Chondrocyte (in vitro differentiated cells): ENCODE measurements at regions not wholly inside any gene's neighbourhood (a gene's known extent, or its start where the extent isn't known, plus 50 kb on each side); places are given as distances from the start of the nearest gene placed in this dataset.

Experiments
- DNase-seq: peaks from one replicate; pipeline ENCODE4 v3.0.0; 2021; ENCODE audit warnings: mixed read lengths, low spot score
- H3K27ac Mint-ChIP-seq: one replicate; pipeline ENCODE4 v1.8.0; 2021; ENCODE audit warnings: mild to moderate bottlenecking, moderate library complexity, mixed read lengths; ENCODE audit not compliant: unreplicated experiment
- H3K27me3 Mint-ChIP-seq: 2 replicates; pipeline ENCODE4 v1.8.0; 2021; ENCODE audit warnings: low read depth, mixed read lengths
- H3K36me3 Mint-ChIP-seq: 2 replicates; pipeline ENCODE4 v1.8.0; 2021; ENCODE audit warnings: low read depth, mixed read lengths
- H3K4me1 Mint-ChIP-seq: 2 replicates; pipeline ENCODE4 v1.8.0; 2021; ENCODE audit warnings: low read depth, mild to moderate bottlenecking, mixed read lengths
- H3K4me3 Mint-ChIP-seq: one replicate; pipeline ENCODE4 v1.8.0; 2021; ENCODE audit warnings: mild to moderate bottlenecking, moderate library complexity, mixed read lengths; ENCODE audit not compliant: unreplicated experiment
- H3K9me3 Mint-ChIP-seq: 2 replicates; pipeline ENCODE4 v1.8.0; 2021; ENCODE audit warnings: low read depth, mixed read lengths
- CTCF ChIP-seq: fragments of 200-600 bp; sonication (generic); IDR thresholded peaks from 2 replicates; pipeline ENCODE4 v1.5.0; 2021; ENCODE audit warnings: antibody characterized with exemption, mild to moderate bottlenecking, moderate library complexity

- no peaks in the 10 kb centered on the region for H3K27me3 Mint-ChIP-seq
- no peaks in the 10 kb centered on the region for H3K4me1 Mint-ChIP-seq
- no peak for TF ChIP-seq CTCF
- H3K4me3 Mint-ChIP-seq, result no peak overlapping the region
- H3K36me3 Mint-ChIP-seq, result no peaks in the 10 kb centered on the region
- no peak overlapping the region for H3K27ac Mint-ChIP-seq
- peaks cover 9% of the 10 kb centered on the region for H3K9me3 Mint-ChIP-seq
- no peak for DNase-seq
These were observed 195.9 kb upstream of the FBXO33 start for GRCh38 chr14:39628087-39628486.

GRCh38 chr14:39626589-39627576 lies 194.7 kb upstream of the FBXO33 start:
- H3K27ac Mint-ChIP-seq, result no peak overlapping the region
- peaks cover 18% of the 10 kb centered on the region for H3K9me3 Mint-ChIP-seq
- no peak overlapping the region for H3K4me3 Mint-ChIP-seq
- H3K36me3 Mint-ChIP-seq, result no peaks in the 10 kb centered on the region
- H3K4me1 Mint-ChIP-seq, result no peaks in the 10 kb centered on the region
- no peaks in the 10 kb centered on the region for H3K27me3 Mint-ChIP-seq
- DNase-seq, result no peak
- TF ChIP-seq CTCF, result no peak

GRCh38 chr14:39621678-39622077 lies 189.4 kb upstream of the FBXO33 start:
- TF ChIP-seq CTCF, result no peak
- H3K27me3 Mint-ChIP-seq, result no peaks in the 10 kb centered on the region
- no peaks in the 10 kb centered on the region for H3K36me3 Mint-ChIP-seq
- no peak overlapping the region for H3K27ac Mint-ChIP-seq
- H3K9me3 Mint-ChIP-seq, result peaks cover 16% of the 10 kb centered on the region
- H3K4me3 Mint-ChIP-seq, result no peak overlapping the region
- DNase-seq, result no peak
- H3K4me1 Mint-ChIP-seq, result no peaks in the 10 kb centered on the region

GRCh38 chr14:39621223-39621622 lies 189.0 kb upstream of the FBXO33 start:
- peaks cover 16% of the 10 kb centered on the region for H3K9me3 Mint-ChIP-seq
- no peak for DNase-seq
- no peaks in the 10 kb centered on the region for H3K4me1 Mint-ChIP-seq
- H3K36me3 Mint-ChIP-seq, result no peaks in the 10 kb centered on the region
- no peak overlapping the region for H3K27ac Mint-ChIP-seq
- H3K4me3 Mint-ChIP-seq, result no peak overlapping the region
- no peak for TF ChIP-seq CTCF
- no peaks in the 10 kb centered on the region for H3K27me3 Mint-ChIP-seq

GRCh38 chr14:39617537-39617936 lies 185.3 kb upstream of the FBXO33 start:
- DNase-seq, result no peak
- H3K4me3 Mint-ChIP-seq, result no peak overlapping the region
- no peak overlapping the region for H3K27ac Mint-ChIP-seq
- no peaks in the 10 kb centered on the region for H3K36me3 Mint-ChIP-seq
- peaks cover 5% of the 10 kb centered on the region for H3K9me3 Mint-ChIP-seq
- TF ChIP-seq CTCF, result no peak
- H3K27me3 Mint-ChIP-seq, result no peaks in the 10 kb centered on the region
- H3K4me1 Mint-ChIP-seq, result no peaks in the 10 kb centered on the region
